Stimulated activated effector memory CD8-positive, alpha-beta T cell treated with anti-CD3 and anti-CD28 coated beads, Interleukin-12 subunit alpha, Interleukin-12 subunit beta, amount 100 ng/mL, for 72 hours (primary cell): ENCODE measurements at regions not wholly inside any gene's neighbourhood (a gene's known extent, or its start where the extent isn't known, plus 50 kb on each side); places are given as distances from the start of the nearest gene placed in this dataset.

Experiments used
- ATAC-seq: fragments of 150-1000 bp; cut with Tn5 transposase; 2 replicates; pipeline ENCODE4 v1.10.0; 2021
- DNase-seq, 2 donors: peaks; one replicate each; pipeline ENCODE4 v3.0.0; 2021 to 2022; ENCODE audit warnings: low spot score in 2 of 2
- H3K27ac Mint-ChIP-seq: one replicate; pipeline ENCODE4 v1.8.0; 2022; ENCODE audit warnings: mild to moderate bottlenecking, mixed read lengths
- H3K36me3 Mint-ChIP-seq: one replicate; pipeline ENCODE4 v1.8.0; 2022; ENCODE audit warnings: mild to moderate bottlenecking, mixed read lengths
- H3K4me1 Mint-ChIP-seq: one replicate; pipeline ENCODE4 v1.8.0; 2022; ENCODE audit warnings: mixed read lengths
- H3K4me3 Mint-ChIP-seq: one replicate; pipeline ENCODE4 v1.8.0; 2022; ENCODE audit warnings: mild to moderate bottlenecking, mixed read lengths
- H3K9me3 Mint-ChIP-seq: one replicate; pipeline ENCODE4 v1.8.0; 2022; ENCODE audit warnings: mixed read lengths

DNA sequence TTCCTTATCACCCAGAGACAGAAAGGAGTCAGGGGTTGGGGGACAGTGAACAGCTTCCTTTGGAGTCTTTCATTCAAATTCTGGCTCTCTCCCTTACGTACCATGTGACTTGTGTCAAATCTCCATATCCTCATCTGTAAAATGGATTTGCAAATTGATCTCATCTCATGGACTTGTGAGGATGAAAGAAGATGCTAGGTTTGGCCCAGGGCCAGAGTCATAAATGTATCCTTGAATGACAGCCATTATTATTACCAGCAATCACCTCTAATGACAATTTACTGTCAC is 67.8 kb upstream of the POLG start:
- Mint-ChIP-seq H3K9me3 (no peaks in the 10 kb centered on the region), H3K4me3 (no peak overlapping the region), H3K4me1 (peaks cover 13% of the 10 kb centered on the region), H3K27ac (no peak overlapping the region), H3K36me3 (no peaks in the 10 kb centered on the region)
- no peak for DNase-seq
- ATAC-seq, result no peak

GRCh38 chr15:89401631-89402517 is 67.2 kb upstream of the POLG start:
- DNase-seq (no peak), ATAC-seq (no peak)
- Mint-ChIP-seq H3K36me3 (no peaks in the 10 kb centered on the region), H3K9me3 (no peaks in the 10 kb centered on the region), H3K4me3 (peak overlapping the region; percentile 62), H3K4me1 (peaks cover 10% of the 10 kb centered on the region), H3K27ac (no peak overlapping the region)

GRCh38 chr15:89400782-89401545 is 66.3 kb upstream of the POLG start:
- Mint-ChIP-seq H3K9me3 (no peaks in the 10 kb centered on the region), H3K36me3 (no peaks in the 10 kb centered on the region), H3K4me3 (peak overlapping the region; percentile 62), H3K27ac (no peak overlapping the region), H3K4me1 (peaks cover 1% of the 10 kb centered on the region)
- DNase-seq, result no peak
- no peak for ATAC-seq

DNA sequence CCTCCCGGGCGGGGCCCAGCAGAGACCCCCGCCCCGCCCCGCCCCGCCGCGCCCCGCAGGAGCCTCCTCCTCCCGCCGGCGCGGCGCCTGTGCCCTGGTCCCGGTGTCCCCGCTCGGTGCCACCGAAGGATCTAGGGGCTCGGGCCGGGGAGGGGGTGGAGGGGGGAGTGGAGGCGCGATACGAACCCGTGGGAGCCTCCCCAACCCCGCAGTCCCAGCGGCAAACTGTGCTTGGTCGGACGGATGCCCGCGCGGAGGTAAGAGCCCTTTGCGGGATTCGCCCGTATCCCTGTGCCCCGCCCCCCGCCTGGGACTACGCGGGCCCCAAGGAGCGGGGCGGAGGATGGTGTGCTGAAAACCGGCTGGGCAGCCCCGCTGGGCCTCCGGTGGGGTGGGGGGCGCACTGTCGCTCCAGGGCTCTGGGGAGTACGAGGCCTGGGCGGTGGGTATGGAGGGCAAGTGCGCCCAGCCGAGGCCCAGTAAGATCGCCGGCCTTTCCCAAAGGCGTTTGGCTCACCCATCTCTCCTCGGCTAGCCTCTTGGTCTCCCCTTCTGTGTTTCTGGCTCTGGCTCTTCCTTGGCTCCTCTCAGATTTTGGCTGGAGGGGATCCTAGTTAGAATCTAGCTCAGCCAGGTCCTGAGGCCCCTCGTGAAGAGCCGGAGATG is 65.6 kb upstream of the POLG start:
- Mint-ChIP-seq H3K9me3 (no peaks in the 10 kb centered on the region), H3K4me3 (peak overlapping the region; percentile 62), H3K36me3 (no peaks in the 10 kb centered on the region), H3K27ac (peak overlapping the region; percentile 29), H3K4me1 (no peaks in the 10 kb centered on the region)
- ATAC-seq, result peak; percentile 3
- no peak for DNase-seq

- Mint-ChIP-seq H3K4me1 (no peaks in the 10 kb centered on the region), H3K36me3 (no peaks in the 10 kb centered on the region), H3K27ac (peak overlapping the region; percentile 29), H3K4me3 (peak overlapping the region; percentile 62), H3K9me3 (no peaks in the 10 kb centered on the region)
- DNase-seq (peak in 1 of 2 donors; percentile 63), ATAC-seq (peak; percentile 80)
Observed at GRCh38 chr15:89399238-89400115, 64.9 kb upstream of the POLG start.

DNA sequence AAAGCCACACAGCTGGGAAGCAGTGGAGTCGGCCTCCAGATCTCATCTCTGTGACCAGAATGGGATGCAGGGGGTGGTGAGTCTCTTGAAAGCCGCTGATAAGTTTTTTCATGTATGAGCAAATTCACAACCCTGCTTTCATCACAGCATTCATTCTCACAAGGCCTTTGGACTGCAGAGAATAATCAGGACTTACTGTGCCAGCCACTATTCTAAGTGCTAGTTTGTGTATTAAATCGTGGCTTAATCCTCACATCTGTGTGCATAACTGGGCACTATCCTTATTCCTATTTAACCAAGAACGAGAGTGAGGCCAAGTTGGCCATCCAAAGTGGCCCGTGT is 64.2 kb upstream of the POLG start:
- ATAC-seq, result no peak
- H3K4me3 Mint-ChIP-seq, result peak overlapping the region; percentile 62
- no peak overlapping the region for H3K27ac Mint-ChIP-seq
- H3K9me3 Mint-ChIP-seq, result no peaks in the 10 kb centered on the region
- H3K4me1 Mint-ChIP-seq, result no peaks in the 10 kb centered on the region
- DNase-seq, result no peak
- H3K36me3 Mint-ChIP-seq, result no peaks in the 10 kb centered on the region

GRCh38 chr15:89397653-89398023 is 63.0 kb upstream of the POLG start:
- no peaks in the 10 kb centered on the region for H3K9me3 Mint-ChIP-seq
- ATAC-seq (no peak), DNase-seq (no peak)
- H3K4me1 Mint-ChIP-seq, result no peaks in the 10 kb centered on the region
- no peak overlapping the region for H3K27ac Mint-ChIP-seq
- H3K36me3 Mint-ChIP-seq, result no peaks in the 10 kb centered on the region
- no peak overlapping the region for H3K4me3 Mint-ChIP-seq

DNA sequence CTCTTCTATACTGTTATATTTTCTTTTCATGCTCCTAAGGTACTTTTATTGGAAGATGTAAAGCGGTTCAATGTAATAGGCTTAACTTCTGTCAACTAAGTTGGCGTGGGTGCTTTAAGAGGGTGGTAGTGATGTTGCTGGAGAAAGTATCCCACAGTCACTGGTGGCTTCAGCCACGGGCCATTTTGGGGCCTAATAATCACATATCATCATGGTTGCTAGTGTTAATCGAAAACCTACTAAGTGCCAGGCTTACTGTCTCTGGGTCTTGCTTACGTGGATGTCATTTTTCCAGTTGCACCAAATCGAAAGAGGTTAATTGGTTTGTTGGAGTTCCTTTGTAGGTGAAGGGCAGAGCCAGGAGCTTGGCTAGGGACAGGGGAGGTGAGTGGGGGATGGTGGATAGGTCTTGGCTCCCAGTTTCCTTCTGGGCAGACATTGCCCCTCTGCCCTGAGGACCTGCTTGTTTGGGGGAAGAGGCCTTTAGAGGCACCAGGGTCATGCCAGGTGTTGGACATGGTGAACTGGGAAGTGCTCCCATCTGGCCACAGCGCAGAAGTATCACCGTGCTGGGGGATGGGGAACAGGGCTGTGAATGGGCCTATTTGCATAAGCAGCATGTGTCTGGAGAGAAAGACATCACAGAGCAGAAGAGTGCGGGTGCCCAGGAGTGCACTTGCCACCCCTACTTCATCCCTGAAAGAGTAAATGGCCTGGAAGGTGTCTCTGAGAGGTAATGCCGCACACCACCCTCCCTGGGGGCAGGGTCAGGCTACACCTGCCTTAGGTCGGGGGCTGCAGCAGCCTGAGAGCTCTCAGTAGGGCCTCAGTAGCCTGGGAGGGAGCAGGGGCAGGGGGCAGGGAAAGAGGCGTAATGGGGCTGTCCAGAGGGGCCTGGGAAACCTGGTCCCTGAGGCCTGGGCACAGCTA is 62.4 kb upstream of the POLG start:
- no peak for DNase-seq
- no peak overlapping the region for H3K4me3 Mint-ChIP-seq
- no peak overlapping the region for H3K27ac Mint-ChIP-seq
- no peak for ATAC-seq
- no peaks in the 10 kb centered on the region for H3K36me3 Mint-ChIP-seq
- H3K9me3 Mint-ChIP-seq, result no peaks in the 10 kb centered on the region
- no peaks in the 10 kb centered on the region for H3K4me1 Mint-ChIP-seq

DNA sequence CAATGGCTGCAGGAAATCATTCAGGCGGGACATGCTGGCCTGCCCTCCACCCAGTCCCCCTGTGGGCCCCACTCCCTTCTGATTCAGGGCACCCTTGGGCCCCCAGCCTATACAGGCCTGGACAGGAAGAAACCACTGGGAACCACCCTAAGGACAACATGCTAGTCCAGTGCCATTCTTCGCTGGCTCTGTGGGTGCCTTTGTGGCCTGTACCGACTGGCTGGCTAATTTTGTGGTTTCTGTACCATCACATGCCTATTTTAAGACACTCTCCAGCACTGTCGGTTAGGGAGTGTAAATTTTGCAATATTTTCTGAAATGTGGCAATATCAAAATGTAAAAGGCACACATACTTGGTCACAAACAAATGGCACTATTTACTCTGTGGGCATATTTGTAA is 61.4 kb upstream of the POLG start:
- Mint-ChIP-seq H3K9me3 (no peaks in the 10 kb centered on the region), H3K27ac (no peak overlapping the region), H3K4me3 (no peak overlapping the region), H3K36me3 (no peaks in the 10 kb centered on the region), H3K4me1 (no peaks in the 10 kb centered on the region)
- DNase-seq (no peak), ATAC-seq (no peak)

- ATAC-seq (no peak), DNase-seq (no peak)
- Mint-ChIP-seq H3K36me3 (no peaks in the 10 kb centered on the region), H3K27ac (no peak overlapping the region), H3K4me3 (no peak overlapping the region), H3K4me1 (no peaks in the 10 kb centered on the region), H3K9me3 (no peaks in the 10 kb centered on the region)
Observed at GRCh38 chr15:89395461-89395871, 60.8 kb upstream of the POLG start.

GRCh38 chr15:89395031-89395430 is 60.4 kb upstream of the POLG start:
- H3K4me3 Mint-ChIP-seq, result no peak overlapping the region
- no peak overlapping the region for H3K27ac Mint-ChIP-seq
- H3K9me3 Mint-ChIP-seq, result no peaks in the 10 kb centered on the region
- no peaks in the 10 kb centered on the region for H3K4me1 Mint-ChIP-seq
- no peaks in the 10 kb centered on the region for H3K36me3 Mint-ChIP-seq
- ATAC-seq (no peak), DNase-seq (no peak)

- no peak for DNase-seq
Observed at GRCh38 chr15:89393056-89393455, 58.4 kb upstream of the POLG start.

DNA sequence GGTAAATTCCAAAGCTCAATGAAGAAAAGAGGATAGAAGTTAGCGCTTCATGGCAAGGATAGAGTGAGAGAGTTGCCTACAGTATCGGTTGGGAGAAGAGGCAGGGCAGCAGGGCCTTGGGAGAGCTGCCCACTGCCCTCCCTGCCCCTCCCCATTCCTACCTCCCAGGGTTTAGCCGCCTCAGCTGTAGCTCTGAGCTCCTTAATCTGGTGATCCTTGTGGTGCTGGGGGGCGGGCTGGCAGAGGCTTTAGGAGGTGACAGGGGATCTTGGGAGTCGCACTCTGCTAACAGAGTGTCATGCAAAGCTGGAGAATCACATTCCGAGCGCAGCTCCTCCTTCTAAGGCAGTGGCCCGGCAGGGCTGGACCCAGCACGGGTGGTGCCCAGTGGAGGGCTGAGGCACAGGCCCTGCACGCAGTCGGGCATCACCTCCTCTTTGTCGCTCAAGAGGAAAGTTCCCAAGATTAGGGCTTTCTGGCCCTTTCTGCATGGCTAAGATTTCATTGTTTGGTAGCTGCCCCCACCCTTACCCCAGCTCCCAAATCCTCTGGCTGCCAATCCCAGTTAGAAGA is 57.1 kb upstream of the POLG start:
- DNase-seq (no peak), ATAC-seq (no peak)
- Mint-ChIP-seq H3K9me3 (no peaks in the 10 kb centered on the region), H3K27ac (peak overlapping the region; percentile 43), H3K36me3 (no peaks in the 10 kb centered on the region), H3K4me3 (no peak overlapping the region), H3K4me1 (no peaks in the 10 kb centered on the region)

More at GRCh38 chr15:89393056-89393455, 58.4 kb upstream of the POLG start:
- H3K9me3 Mint-ChIP-seq, result no peaks in the 10 kb centered on the region
- H3K4me3 Mint-ChIP-seq, result no peak overlapping the region
- no peak for ATAC-seq
- H3K36me3 Mint-ChIP-seq, result no peaks in the 10 kb centered on the region
- no peak overlapping the region for H3K27ac Mint-ChIP-seq
- no peaks in the 10 kb centered on the region for H3K4me1 Mint-ChIP-seq
